Small intestine (tissue), 7 donors: ENCODE measurements at regions not wholly inside any gene's neighbourhood (a gene's known extent, or its start where the extent isn't known, plus 50 kb on each side); places are given as distances from the start of the nearest gene placed in this dataset.

Source experiments
- DNase-seq, 2 donors: peaks; one replicate each; pipeline versions ENCODE4 v3.0.0 to v3.0.0-alpha.2; 2013
- FAIRE-seq: peaks from 2 replicates; lab custom pipeline; 2012; peaks lifted over from hg19 to GRCh38; lab: Jason Lieb, UNC
- H3K27ac ChIP-seq, 3 donors: one replicate each; pipeline ENCODE4 v1.5.1; 2013; ENCODE audit warnings: low read length in 2 of 3, mild to moderate bottlenecking in 2 of 3, control low read depth in 1 of 3, inconsistent platforms in 1 of 3, low read depth in 1 of 3, moderate library complexity in 1 of 3
- H3K27me3 ChIP-seq, 3 donors: one replicate each; pipeline ENCODE4 v1.6.1; 2013; ENCODE audit warnings: low read length in 3 of 3, inconsistent platforms in 1 of 3; ENCODE audit not compliant: control insufficient read depth in 3 of 3, insufficient read depth in 3 of 3
- H3K36me3 ChIP-seq, 3 donors: one replicate each; pipeline ENCODE4 v1.6.1; 2013; ENCODE audit warnings: low read length in 3 of 3, inconsistent platforms in 1 of 3, low read depth in 1 of 3, mild to moderate bottlenecking in 1 of 3, moderate library complexity in 1 of 3; ENCODE audit not compliant: control insufficient read depth in 3 of 3, insufficient read depth in 2 of 3
- H3K4me1 ChIP-seq, 3 donors: one replicate each; pipeline ENCODE4 v1.6.1; 2013; ENCODE audit warnings: low read length in 2 of 3, inconsistent platforms in 1 of 3, low read depth in 1 of 3, mild to moderate bottlenecking in 1 of 3, moderate library complexity in 1 of 3; ENCODE audit not compliant: control insufficient read depth in 3 of 3, insufficient read depth in 2 of 3
- H3K4me3 ChIP-seq, 3 donors: one replicate each; pipeline ENCODE4 v1.5.1; 2013; ENCODE audit warnings: low read length in 3 of 3, control low read depth in 1 of 3, inconsistent platforms in 1 of 3, low read depth in 1 of 3, mild to moderate bottlenecking in 1 of 3, moderate library complexity in 1 of 3
- H3K9me3 ChIP-seq, 2 donors: one replicate each; pipeline ENCODE4 v1.6.1; 2013; ENCODE audit warnings: low read depth in 1 of 2, low read length in 1 of 2; ENCODE audit not compliant: control insufficient read depth in 2 of 2, insufficient read depth in 1 of 2
- WGBS, 3 donors: extraction: QIAGEN DNeasy Blood & Tissue Kit; methylation state at CpG; one replicate each; pipeline ENCODE4 v1.1.7; 2013; 5-methylcytosine and 5-hydroxymethylcytosine counted together
- donor health status: healthy with polysubstance abuse.
- donor health status: control.
- donor health status: control.
- donor health status: Bipolar disorder and iron deficiency.
- donor health status: healthy.

- FAIRE-seq (no peak), DNase-seq (no peak)
- Histone ChIP-seq H3K9me3 (peaks cover 0 to 7% of the 10 kb centered on the region in 2 donors), H3K4me3 (no peak overlapping the region), H3K36me3 (no peaks in the 10 kb centered on the region), H3K27me3 (no peaks in the 10 kb centered on the region), H3K27ac (no peak overlapping the region), H3K4me1 (no peaks in the 10 kb centered on the region)
- 74 to 80% (median 79%) methylated on average over 4 of the region's 4 CpGs for WGBS, 3 donors
These were observed 218.3 kb downstream of the TUSC7 start for GRCh38 chr3:116927918-116928317.

GRCh38 chr3:116929505-116930222, 220.1 kb downstream of the TUSC7 start:
- H3K9me3 ChIP-seq, result peaks cover 0 to 7% of the 10 kb centered on the region in 2 donors
- H3K27me3 ChIP-seq, result no peaks in the 10 kb centered on the region
- H3K36me3 ChIP-seq, result no peaks in the 10 kb centered on the region
- no peaks in the 10 kb centered on the region for H3K4me1 ChIP-seq
- FAIRE-seq (no peak), DNase-seq (no peak)
- no peak overlapping the region for H3K4me3 ChIP-seq
- WGBS, 3 donors, result 78 to 87% (median 83%) methylated on average over 3 of the region's 3 CpGs
- no peak overlapping the region for H3K27ac ChIP-seq

GRCh38 chr3:116930786-116931185, 221.2 kb downstream of the TUSC7 start:
- Histone ChIP-seq H3K36me3 (no peaks in the 10 kb centered on the region), H3K27me3 (no peaks in the 10 kb centered on the region), H3K4me1 (no peaks in the 10 kb centered on the region), H3K4me3 (no peak overlapping the region), H3K27ac (no peak overlapping the region), H3K9me3 (peaks cover 0 to 4% of the 10 kb centered on the region in 2 donors)
- DNase-seq, result no peak
- 68 to 80% (median 75%) methylated on average over 5 of the region's 5 CpGs for WGBS, 3 donors
- FAIRE-seq, result no peak

GRCh38 chr3:116939091-116939490, 229.5 kb downstream of the TUSC7 start:
- FAIRE-seq, result no peak
- no peak overlapping the region for H3K27ac ChIP-seq
- H3K4me1 ChIP-seq, result no peaks in the 10 kb centered on the region
- no peaks in the 10 kb centered on the region for H3K36me3 ChIP-seq
- H3K27me3 ChIP-seq, result peaks cover 0 to 2% (median 0%) of the 10 kb centered on the region in 3 donors
- no peak for DNase-seq
- no peak overlapping the region for H3K4me3 ChIP-seq
- peaks cover 0 to 17% of the 10 kb centered on the region in 2 donors for H3K9me3 ChIP-seq
- WGBS, 3 donors, result 59 to 67% (median 65%) methylated on average over 3 of the region's 3 CpGs

- Histone ChIP-seq H3K4me1 (no peaks in the 10 kb centered on the region), H3K27me3 (peaks cover 0 to 2% (median 0%) of the 10 kb centered on the region in 3 donors), H3K36me3 (no peaks in the 10 kb centered on the region), H3K9me3 (peaks cover 0 to 17% of the 10 kb centered on the region in 2 donors), H3K27ac (no peak overlapping the region), H3K4me3 (no peak overlapping the region)
- DNase-seq (peak in 1 of 2 donors; percentile 5), FAIRE-seq (no peak)
These were observed 230.0 kb downstream of the TUSC7 start for GRCh38 chr3:116939550-116939949.

- Histone ChIP-seq H3K4me1 (no peaks in the 10 kb centered on the region), H3K36me3 (no peaks in the 10 kb centered on the region), H3K4me3 (no peak overlapping the region), H3K9me3 (peaks cover 0 to 17% of the 10 kb centered on the region in 2 donors), H3K27me3 (peaks cover 0 to 2% (median 0%) of the 10 kb centered on the region in 3 donors), H3K27ac (no peak overlapping the region)
- 46 to 76% (median 63%) methylated on average over 2 of the region's 2 CpGs for WGBS, 3 donors
- DNase-seq (peak in 1 of 2 donors; percentile 30), FAIRE-seq (no peak)
These were observed 231.1 kb downstream of the TUSC7 start for GRCh38 chr3:116940719-116941118.

GRCh38 chr3:116946376-116946775, 236.8 kb downstream of the TUSC7 start:
- Histone ChIP-seq H3K4me3 (no peak overlapping the region), H3K27ac (no peak overlapping the region), H3K36me3 (no peaks in the 10 kb centered on the region), H3K9me3 (no peaks in the 10 kb centered on the region), H3K4me1 (no peaks in the 10 kb centered on the region), H3K27me3 (no peaks in the 10 kb centered on the region)
- WGBS, 3 donors, result 85 to 90% (median 89%) methylated on average over 1 of the region's 1 CpG
- DNase-seq (no peak), FAIRE-seq (no peak)

- Histone ChIP-seq H3K27ac (no peak overlapping the region), H3K4me1 (no peaks in the 10 kb centered on the region), H3K9me3 (no peaks in the 10 kb centered on the region), H3K36me3 (no peaks in the 10 kb centered on the region), H3K27me3 (no peaks in the 10 kb centered on the region), H3K4me3 (no peak overlapping the region)
- no peak for DNase-seq
- no peak for FAIRE-seq
- 84 to 94% (median 86%) methylated on average over 3 of the region's 3 CpGs for WGBS, 3 donors
These were observed 237.6 kb downstream of the TUSC7 start for GRCh38 chr3:116947148-116947547.

- no peaks in the 10 kb centered on the region for H3K27me3 ChIP-seq
- H3K4me3 ChIP-seq, result no peak overlapping the region
- no peaks in the 10 kb centered on the region for H3K4me1 ChIP-seq
- DNase-seq (no peak), FAIRE-seq (no peak)
- no peaks in the 10 kb centered on the region for H3K36me3 ChIP-seq
- H3K27ac ChIP-seq, result no peak overlapping the region
- 46 to 75% (median 67%) methylated on average over 3 of the region's 3 CpGs for WGBS, 3 donors
- H3K9me3 ChIP-seq, result no peaks in the 10 kb centered on the region
These were observed 238.2 kb downstream of the TUSC7 start for GRCh38 chr3:116947809-116948208.
